ENCODE measurements at regions not wholly inside any gene's neighbourhood (a gene's known extent, or its start where the extent isn't known, plus 50 kb on each side); places are given as distances from the start of the nearest gene placed in this dataset.

GRCh38 chr13:50365408-50366391 is 350.5 kb downstream of the KCNRG start:
- DNase-seq: peak; percentile 67

- DNase-seq: peak; percentile 45
Observed at GRCh38 chr13:50366488-50367174, 351.4 kb downstream of the KCNRG start.

DNA sequence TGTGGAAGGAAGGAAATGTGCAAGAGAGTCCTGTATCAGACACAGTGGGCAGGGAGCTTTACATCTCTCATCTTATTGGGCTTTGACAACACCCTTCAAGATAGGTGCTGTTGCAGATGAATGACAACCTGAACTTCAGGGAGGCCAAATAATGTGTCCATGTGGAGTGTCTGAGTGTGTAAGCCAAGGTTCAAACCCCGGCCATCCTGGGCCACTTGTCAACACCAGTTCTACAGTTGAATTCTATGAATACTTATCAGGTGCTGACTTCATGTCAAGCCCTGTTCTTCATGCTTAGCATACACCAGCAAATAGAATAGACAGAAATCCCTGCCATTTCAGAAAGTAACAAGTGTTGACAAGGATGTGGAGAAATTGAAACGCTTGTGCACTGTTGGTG is 354.4 kb downstream of the KCNRG start:
- no peak for DNase-seq

- DNase-seq: no peak
Observed at GRCh38 chr13:50370303-50370950, 355.2 kb downstream of the KCNRG start.

DNA sequence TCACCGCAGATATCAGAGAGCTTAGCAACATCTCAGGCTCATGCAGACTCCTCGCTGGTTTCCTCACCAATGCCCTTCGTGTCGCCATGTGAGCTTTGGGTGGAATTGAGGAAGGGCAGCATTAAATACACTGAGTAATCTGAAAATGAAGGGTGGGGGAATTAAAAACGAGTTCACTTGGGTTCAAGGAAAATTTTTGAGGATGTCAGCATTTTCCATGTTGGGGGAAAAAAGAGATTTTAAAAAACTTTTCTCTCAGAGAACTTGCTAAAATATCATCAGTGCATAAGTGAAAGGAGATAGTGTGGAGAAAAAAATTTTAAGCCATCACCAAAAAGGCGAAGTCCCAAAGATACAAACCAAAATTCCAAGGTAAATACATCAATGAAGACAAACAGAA is 359.3 kb downstream of the KCNRG start:
- no peak for DNase-seq

- DNase-seq: no peak
Observed at GRCh38 chr13:50375792-50376191, 360.5 kb downstream of the KCNRG start.

- DNase-seq: no peak
Observed at GRCh38 chr13:50376895-50377575, 361.8 kb downstream of the KCNRG start.

- no peak for DNase-seq
Observed at GRCh38 chr13:50377726-50378270, 362.6 kb downstream of the KCNRG start.

GRCh38 chr13:50378509-50379044 is 363.3 kb downstream of the KCNRG start:
- DNase-seq: no peak

DNA sequence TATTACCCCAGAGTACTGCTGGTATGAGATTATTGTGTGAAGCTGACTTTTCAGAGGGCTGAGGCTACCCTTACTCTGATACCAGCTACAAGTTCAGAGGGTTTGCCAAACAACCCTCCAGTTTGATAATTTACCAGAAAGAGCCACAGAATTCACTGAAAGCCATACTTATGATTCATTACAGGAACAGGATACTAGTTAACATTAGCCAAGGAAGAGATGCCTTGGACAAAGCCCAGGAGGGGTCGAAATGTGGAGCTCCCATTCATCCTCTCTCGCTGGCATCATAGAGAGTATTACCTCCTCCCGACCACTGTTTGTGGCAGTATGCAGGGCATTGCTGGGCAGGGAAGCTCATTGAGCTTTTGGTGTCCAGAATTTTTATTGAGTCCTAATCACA is 364.3 kb downstream of the KCNRG start:
- DNase-seq: no peak

DNA sequence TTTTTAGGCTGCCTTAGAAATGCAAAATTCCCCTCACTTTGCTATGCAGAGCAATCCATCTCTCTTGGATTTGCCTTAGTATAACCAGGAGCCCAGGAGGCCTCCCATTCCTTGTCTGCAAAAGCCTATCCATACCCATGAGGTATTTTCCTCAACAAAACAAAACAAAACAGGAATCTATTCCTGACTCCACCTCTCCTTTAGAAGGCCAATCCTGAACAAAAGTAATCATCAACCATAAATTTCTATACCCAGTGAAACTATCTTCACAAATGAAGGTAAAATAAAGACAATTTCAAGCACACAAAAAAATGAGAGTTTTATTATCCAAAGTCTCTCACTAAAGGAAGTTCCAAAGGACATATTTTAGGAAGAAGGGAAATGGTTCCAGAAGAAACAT is 365.7 kb downstream of the KCNRG start:
- DNase-seq: no peak

DNA sequence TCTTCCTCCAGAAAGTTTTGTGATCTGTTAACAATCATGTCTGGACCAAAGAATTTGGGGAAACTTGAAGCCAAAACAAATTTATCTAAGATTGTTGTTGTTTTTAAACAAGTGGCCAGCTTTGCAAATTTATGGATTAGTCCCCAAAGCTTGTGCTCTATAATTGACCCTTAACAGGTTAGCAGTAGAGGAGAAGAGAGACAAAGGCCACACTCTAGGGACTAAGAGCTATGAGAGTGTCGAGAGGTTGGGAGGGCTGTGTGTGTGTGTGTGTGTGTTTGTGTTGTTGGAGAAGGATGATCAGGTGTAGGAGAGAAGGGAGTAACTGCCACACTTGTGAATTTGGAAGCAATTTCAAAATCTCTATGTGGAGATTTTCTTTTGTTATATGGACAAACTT is 367.3 kb downstream of the KCNRG start:
- DNase-seq: no peak

- DNase-seq: no peak
Observed at GRCh38 chr13:50382951-50383350, 367.7 kb downstream of the KCNRG start.

DNA sequence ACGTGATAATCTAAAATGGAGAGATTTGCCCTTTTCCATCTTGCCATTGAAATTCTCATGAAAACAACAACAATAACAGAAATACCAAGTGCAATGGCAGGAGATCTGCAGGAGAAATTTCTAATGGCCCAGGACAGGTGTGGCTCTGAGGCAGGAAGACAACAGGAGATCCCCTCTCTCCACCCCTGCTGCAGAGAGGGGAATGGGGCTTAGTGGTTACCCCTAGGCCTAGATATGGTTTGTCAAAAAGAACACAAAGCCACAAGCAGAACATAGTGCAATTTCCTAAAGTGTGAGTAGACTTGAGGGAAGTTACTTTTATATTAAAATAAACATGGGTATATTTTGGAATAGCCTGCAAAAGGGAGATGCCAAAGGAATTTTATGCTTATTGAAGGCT is 369.5 kb downstream of the KCNRG start:
- peak; percentile 16 for DNase-seq

DNA sequence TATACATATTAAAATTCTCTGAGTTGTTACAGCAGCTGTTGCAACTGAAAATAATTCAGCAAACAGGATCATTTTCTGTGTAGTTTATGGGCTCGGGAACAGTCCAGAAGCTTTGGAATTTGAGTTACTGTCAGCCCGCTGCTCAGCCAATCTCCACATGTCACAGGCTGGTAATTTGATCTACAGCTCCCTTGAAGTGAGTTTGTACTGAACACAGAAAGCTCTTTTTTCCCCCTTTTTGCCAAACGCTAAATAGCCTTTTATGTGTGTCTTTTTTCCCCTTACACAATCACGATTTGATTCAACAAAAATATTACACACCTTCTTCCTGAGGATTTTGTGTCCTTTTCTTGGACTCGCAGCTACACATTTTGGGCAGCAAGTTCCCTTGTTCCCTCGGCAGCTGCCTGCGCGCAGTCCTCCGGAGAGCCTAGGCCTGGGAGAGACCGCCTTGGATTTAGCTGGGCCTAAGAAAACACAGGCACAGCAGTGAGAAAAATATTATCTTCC is 371.4 kb downstream of the KCNRG start:
- no peak for DNase-seq

DNA sequence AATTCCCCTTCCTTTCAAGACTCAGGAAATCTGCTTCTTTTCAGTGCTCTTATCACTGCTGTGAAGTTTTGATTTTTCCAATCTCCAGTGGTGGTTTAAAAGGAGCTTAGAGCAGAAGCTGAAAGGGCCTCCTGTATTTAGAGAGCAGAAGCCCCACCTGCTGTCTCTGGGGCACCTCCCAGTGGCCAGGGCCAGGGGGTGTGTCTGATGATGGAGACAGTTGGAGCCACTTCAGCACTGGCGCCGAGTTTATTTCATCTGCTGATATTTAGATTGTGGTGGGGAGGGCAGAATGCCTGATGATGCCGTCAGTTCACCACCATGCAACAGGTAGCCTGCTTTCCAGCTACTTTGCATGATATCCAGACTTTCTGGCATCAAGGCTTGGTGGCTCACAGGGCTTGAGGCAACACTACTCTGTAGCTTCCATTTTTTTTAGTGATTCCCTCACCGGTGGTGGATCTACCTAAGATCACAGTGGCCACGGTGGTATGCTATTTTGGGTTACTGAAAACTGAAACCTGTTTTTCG is 371.9 kb downstream of the KCNRG start:
- DNase-seq: peak; percentile 52

DNA sequence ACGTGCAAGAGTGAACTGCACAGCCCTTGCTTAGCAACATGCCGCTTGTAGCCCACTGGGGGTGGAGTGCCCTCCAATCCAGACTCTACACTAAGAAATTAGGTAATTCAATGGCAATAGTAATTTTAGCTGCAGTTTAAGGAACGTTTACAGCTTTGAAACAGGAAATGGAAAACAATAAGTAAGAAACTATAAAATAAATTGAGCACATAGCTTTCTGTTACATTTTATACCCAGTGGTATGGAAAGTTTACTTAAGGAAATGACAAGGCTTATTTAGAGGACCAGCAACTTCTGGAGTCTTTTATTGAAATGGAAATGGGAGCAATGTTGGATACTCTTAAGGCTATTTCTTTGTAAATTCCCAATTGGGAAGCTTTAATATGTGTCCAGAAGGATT is 373.2 kb downstream of the KCNRG start:
- DNase-seq: no peak

- DNase-seq: no peak
Observed at GRCh38 chr13:50389726-50390125, 374.5 kb downstream of the KCNRG start.

GRCh38 chr13:50390503-50391248 is 375.4 kb downstream of the KCNRG start:
- DNase-seq: no peak

DNA sequence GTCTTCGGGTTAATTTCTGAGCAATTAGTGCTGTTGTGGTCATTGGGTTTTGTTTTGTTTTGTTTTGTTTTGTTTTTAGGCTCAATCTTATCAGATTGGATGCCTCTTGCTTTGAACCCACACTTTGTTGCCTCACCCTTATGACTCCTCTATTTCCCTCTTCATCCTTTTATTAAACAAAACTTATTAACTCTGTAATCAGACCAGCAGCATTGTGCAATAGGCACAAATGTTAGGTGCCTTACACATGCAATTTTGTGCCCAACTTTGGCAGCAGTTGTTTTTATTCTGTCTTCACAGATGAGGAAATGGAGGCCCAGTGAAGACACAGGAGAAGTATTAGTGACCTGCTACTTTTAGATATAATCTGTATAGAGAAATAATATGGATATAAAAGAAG is 377.7 kb downstream of the KCNRG start:
- no peak for DNase-seq

DNA sequence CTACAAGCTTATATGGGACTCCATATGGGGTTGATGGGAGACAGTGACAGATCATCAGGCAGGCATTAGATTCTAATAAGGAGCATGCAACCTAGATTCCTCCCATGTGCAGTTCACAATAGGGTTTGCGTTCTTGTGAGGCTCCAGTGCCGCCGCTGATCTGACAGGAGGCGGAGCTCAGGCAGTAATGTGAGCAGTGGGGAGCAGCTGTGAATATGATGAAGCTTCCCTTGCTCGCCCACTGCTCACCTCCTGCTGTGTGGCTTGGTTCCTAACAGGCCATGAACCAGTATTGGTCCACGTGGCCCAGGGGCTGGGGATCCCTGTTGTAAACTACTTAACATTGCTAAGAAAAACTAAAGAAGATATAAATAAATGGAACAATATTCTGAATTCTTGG is 378.4 kb downstream of the KCNRG start:
- DNase-seq: no peak
